OCI-LY7 (cell line): ENCODE measurements at regions not wholly inside any gene's neighbourhood (a gene's known extent, or its start where the extent isn't known, plus 50 kb on each side); places are given as distances from the start of the nearest gene placed in this dataset.

Experiments used
- BruUV-seq: library from RNA; stranded (reverse); fragments of 400-500 nt; replicated peaks from 2 replicates; lab custom pipeline; 2021; lab: Mats Ljungman, UMichigan
- CTCF ChIA-PET: fragments of 300-600 bp; sonication (Branson Sonifier 250); formaldehyde crosslinking; loops from one replicate; lab custom pipeline; 2022; ENCODE audit warnings: antibody characterized with exemption; ENCODE audit not compliant: unreplicated experiment; lab: Charles Lee
- POLR2A ChIA-PET: fragments of 300-600 bp; sonication (Branson Sonifier 250); formaldehyde crosslinking; loops from one replicate; lab custom pipeline; 2022; ENCODE audit warnings: antibody characterized with exemption; lab: Charles Lee
- DNase-seq: peaks from one replicate; pipeline ENCODE4 v3.0.0-alpha.2; 2015; ENCODE audit warnings: low spot score
- H2AFZ ChIP-seq: fragments of 200-600 bp; sonication (generic), shearing (Covaris generic); 2 replicates; pipeline ENCODE4 v1.6.1; 2014; ENCODE audit warnings: mild to moderate bottlenecking, antibody characterized with exemption, low read length, moderate library complexity
- H3K27ac ChIP-seq: fragments of 200-600 bp; sonication (generic); 2 replicates; pipeline ENCODE4 v1.5.1; 2014; ENCODE audit warnings: mixed run types, low read depth, mild to moderate bottlenecking, moderate library complexity, low read length, inconsistent platforms; ENCODE audit not compliant: poor library complexity, severe bottlenecking
- H3K36me3 ChIP-seq: fragments of 200-600 bp; sonication (generic); 2 replicates; pipeline ENCODE4 v1.6.1; 2014; ENCODE audit warnings: mild to moderate bottlenecking, antibody characterized with exemption, low read length, moderate library complexity, mixed read lengths; ENCODE audit not compliant: insufficient read depth
- H3K4me1 ChIP-seq: fragments of 200-600 bp; sonication (generic); 2 replicates; pipeline ENCODE4 v1.5.1; 2014; ENCODE audit warnings: mild to moderate bottlenecking, low read length; ENCODE audit not compliant: insufficient read depth, poor library complexity, severe bottlenecking
- H3K4me2 ChIP-seq: fragments of 200-600 bp; sonication (generic); 2 replicates; pipeline ENCODE4 v1.6.1; 2014; ENCODE audit warnings: mild to moderate bottlenecking, low read length
- H3K4me3 ChIP-seq: fragments of 200-600 bp; sonication (generic); 2 replicates; pipeline ENCODE4 v1.5.1; 2014; ENCODE audit warnings: mild to moderate bottlenecking, low read depth, low read length; ENCODE audit not compliant: poor library complexity, severe bottlenecking
- H3K79me2 ChIP-seq: fragments of 200-600 bp; sonication (generic); 2 replicates; pipeline ENCODE4 v1.6.1; 2016; ENCODE audit warnings: low read depth, mild to moderate bottlenecking, low read length, moderate library complexity, mixed read lengths; ENCODE audit not compliant: insufficient read depth
- H3K9me2 ChIP-seq: fragments of 200-600 bp; sonication (generic); 2 replicates; pipeline ENCODE4 v1.6.1; 2016; ENCODE audit warnings: mild to moderate bottlenecking, low read length, mixed read lengths; ENCODE audit not compliant: insufficient read depth
- H3K9me3 ChIP-seq: fragments of 200-600 bp; sonication (generic); 2 replicates; pipeline ENCODE4 v1.6.1; 2014; ENCODE audit warnings: mild to moderate bottlenecking, mixed run types, low read length, mixed read lengths
- H4K20me1 ChIP-seq: fragments of 200-600 bp; sonication (generic); 2 replicates; pipeline ENCODE4 v1.6.1; 2014; ENCODE audit warnings: mild to moderate bottlenecking, antibody characterized with exemption, low read length, moderate library complexity, mixed read lengths; ENCODE audit not compliant: insufficient read depth
- CTCF ChIP-seq: fragments of 200-600 bp; sonication (generic); conservative IDR thresholded peaks from 2 replicates; pipeline ENCODE4 v1.5.1; 2014; ENCODE audit warnings: mild to moderate bottlenecking, antibody characterized with exemption, low read length, moderate library complexity, mixed read lengths
- EZH2phosphoT487 ChIP-seq: fragments of 200-600 bp; sonication (generic); IDR thresholded peaks from 2 replicates; pipeline ENCODE4 v1.6.1; 2018; ENCODE audit warnings: low read depth, borderline replicate concordance, mild to moderate bottlenecking, mixed run types, antibody characterized with exemption, low read length, moderate library complexity, mixed read lengths
- intact Hi-C: fragments of 100-400 bp; cut with micrococcal nuclease; formaldehyde crosslinking; loops from one replicate; pipeline ENCODE4 v1.10.0; 2022; ENCODE audit not compliant: unreplicated experiment

GRCh38 chr7:98465022-98465421 is 64.1 kb upstream of the BAIAP2L1 start:
- BruUV-seq = no TSS peak

GRCh38 chr7:98464558-98464940 is 63.7 kb upstream of the BAIAP2L1 start:
- ChIA-PET POLR2A (no interaction called here), CTCF (no interaction called here)
- TF ChIP-seq CTCF (no peak), EZH2phosphoT487 (no peak)
- H3K9me3 ChIP-seq = no peaks in the 10 kb centered on the region
- no peak overlapping the region for H3K4me3 ChIP-seq
- no peaks in the 10 kb centered on the region for H4K20me1 ChIP-seq
- no peak overlapping the region for H3K27ac ChIP-seq
- BruUV-seq = no TSS peak
- intact Hi-C loops = no loop called here
- no peak overlapping the region for H3K4me2 ChIP-seq
- no peaks in the 10 kb centered on the region for H3K9me2 ChIP-seq
- H3K4me1 ChIP-seq = no peaks in the 10 kb centered on the region
- no peak for DNase-seq
- no peaks in the 10 kb centered on the region for H3K79me2 ChIP-seq
- H2AFZ ChIP-seq = no peak overlapping the region
- H3K36me3 ChIP-seq = no peaks in the 10 kb centered on the region

More at GRCh38 chr7:98465022-98465421, 64.1 kb upstream of the BAIAP2L1 start:
- Histone ChIP-seq H2AFZ (no peak overlapping the region), H3K79me2 (no peaks in the 10 kb centered on the region), H4K20me1 (no peaks in the 10 kb centered on the region), H3K4me2 (no peak overlapping the region), H3K4me3 (no peak overlapping the region), H3K4me1 (no peaks in the 10 kb centered on the region), H3K27ac (no peak overlapping the region), H3K36me3 (no peaks in the 10 kb centered on the region), H3K9me3 (no peaks in the 10 kb centered on the region), H3K9me2 (no peaks in the 10 kb centered on the region)
- POLR2A ChIA-PET = no interaction called here
- intact Hi-C loops = no loop called here
- no peak for DNase-seq
- CTCF ChIA-PET = no interaction called here
- TF ChIP-seq EZH2phosphoT487 = no peak
- no peak for TF ChIP-seq CTCF

GRCh38 chr7:98463837-98464557 is 63.1 kb upstream of the BAIAP2L1 start:
- Histone ChIP-seq H3K4me3 (no peak overlapping the region), H2AFZ (no peak overlapping the region), H4K20me1 (no peaks in the 10 kb centered on the region), H3K27ac (no peak overlapping the region), H3K9me3 (no peaks in the 10 kb centered on the region), H3K4me1 (no peaks in the 10 kb centered on the region), H3K36me3 (no peaks in the 10 kb centered on the region), H3K79me2 (no peaks in the 10 kb centered on the region), H3K4me2 (no peak overlapping the region), H3K9me2 (no peaks in the 10 kb centered on the region)
- POLR2A ChIA-PET = no interaction called here
- no TSS peak for BruUV-seq
- CTCF ChIA-PET = no interaction called here
- intact Hi-C loops = no loop called here
- no peak for DNase-seq
- TF ChIP-seq CTCF = no peak
- TF ChIP-seq EZH2phosphoT487 = no peak
